ENCODE measurements at regions not wholly inside any gene's neighbourhood (a gene's known extent, or its start where the extent isn't known, plus 50 kb on each side); places are given as distances from the start of the nearest gene placed in this dataset.

DNA sequence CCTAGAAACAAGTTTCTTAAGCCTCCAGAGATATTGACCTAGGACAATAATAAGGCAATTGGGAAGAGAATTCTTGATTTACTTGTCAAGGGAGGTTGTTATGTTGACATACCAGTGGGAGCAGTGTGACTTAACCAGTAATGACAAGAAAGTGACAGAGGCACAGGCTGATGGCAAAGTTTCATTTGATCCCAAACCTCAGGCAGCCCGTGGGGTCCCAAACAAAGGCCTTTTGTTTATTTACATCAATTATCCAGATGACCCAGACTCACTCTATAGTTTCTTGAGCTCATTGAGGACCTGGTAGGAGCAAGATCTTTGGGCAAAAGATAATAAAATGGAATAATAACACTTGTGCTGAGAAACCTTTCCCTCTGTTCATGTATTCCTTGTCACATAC, 336.8 kb downstream of the ARL6IP6 start:
- Histone ChIP-seq H3K36me3 (replicated peaks) (no peaks in the 10 kb centered on the region), H3K27ac (no peak overlapping the region), H3K4me3 (ENCODE audit: low read depth, low read length) (no peak overlapping the region), H3K27me3 (replicated peaks) (no peaks in the 10 kb centered on the region)
- no peak for DNase-seq
- in situ Hi-C loops (cut with HindIII; ENCODE audit: low pct_ligation_motif_present, low sequenced_read_pairs) = no loop called here
- TF ChIP-seq, protein P1, sequence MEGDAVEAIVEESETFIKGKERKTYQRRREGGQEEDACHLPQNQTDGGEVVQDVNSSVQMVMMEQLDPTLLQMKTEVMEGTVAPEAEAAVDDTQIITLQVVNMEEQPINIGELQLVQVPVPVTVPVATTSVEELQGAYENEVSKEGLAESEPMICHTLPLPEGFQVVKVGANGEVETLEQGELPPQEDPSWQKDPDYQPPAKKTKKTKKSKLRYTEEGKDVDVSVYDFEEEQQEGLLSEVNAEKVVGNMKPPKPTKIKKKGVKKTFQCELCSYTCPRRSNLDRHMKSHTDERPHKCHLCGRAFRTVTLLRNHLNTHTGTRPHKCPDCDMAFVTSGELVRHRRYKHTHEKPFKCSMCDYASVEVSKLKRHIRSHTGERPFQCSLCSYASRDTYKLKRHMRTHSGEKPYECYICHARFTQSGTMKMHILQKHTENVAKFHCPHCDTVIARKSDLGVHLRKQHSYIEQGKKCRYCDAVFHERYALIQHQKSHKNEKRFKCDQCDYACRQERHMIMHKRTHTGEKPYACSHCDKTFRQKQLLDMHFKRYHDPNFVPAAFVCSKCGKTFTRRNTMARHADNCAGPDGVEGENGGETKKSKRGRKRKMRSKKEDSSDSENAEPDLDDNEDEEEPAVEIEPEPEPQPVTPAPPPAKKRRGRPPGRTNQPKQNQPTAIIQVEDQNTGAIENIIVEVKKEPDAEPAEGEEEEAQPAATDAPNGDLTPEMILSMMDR (IDR thresholded peaks at IDR 0.05; ENCODE audit: low read depth, low read length, missing control alignments) = no peak

DNA sequence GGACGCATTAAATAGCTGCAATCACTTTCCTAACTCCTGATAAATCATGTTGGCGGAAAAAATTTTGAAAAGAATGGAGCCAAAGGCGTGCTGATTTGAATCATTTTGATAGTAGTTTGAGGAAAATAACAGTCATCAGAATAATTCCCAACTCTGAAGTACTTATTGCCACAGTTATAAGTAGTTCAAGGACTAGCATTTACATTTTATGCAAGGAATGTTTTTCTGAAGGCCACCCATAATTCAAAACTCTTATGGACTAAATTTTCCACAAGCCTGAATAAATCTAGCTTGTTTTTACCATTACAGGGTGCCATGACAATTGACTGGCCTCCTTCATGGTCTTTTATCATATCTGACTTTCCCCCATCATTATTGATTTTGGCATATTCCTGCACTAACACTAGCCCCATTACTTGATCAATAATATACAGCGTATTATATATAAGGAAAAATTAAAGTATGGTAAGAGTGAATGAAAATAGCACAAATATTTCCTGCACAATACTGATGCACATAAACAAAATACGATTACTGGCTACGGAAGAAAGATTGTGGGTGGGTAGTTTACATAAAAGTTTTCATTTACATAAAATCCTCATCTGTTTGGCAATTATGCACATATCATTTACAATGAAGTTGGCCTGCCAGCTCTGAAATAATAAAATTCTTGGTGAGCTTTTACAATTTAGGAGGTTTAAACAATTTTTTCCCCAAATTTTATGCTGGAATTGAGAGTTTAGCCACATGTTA, 334.6 kb downstream of the ARL6IP6 start:
- Histone ChIP-seq H3K36me3 (replicated peaks) (no peaks in the 10 kb centered on the region), H3K27me3 (replicated peaks) (no peaks in the 10 kb centered on the region), H3K27ac (no peak overlapping the region), H3K4me3 (ENCODE audit: low read depth, low read length) (no peak overlapping the region)
- in situ Hi-C loops (cut with HindIII; ENCODE audit: low pct_ligation_motif_present, low sequenced_read_pairs) = no loop called here
- no peak for DNase-seq
- TF ChIP-seq, protein P1 (IDR thresholded peaks at IDR 0.05; ENCODE audit: low read depth, low read length, missing control alignments) = no peak

DNA sequence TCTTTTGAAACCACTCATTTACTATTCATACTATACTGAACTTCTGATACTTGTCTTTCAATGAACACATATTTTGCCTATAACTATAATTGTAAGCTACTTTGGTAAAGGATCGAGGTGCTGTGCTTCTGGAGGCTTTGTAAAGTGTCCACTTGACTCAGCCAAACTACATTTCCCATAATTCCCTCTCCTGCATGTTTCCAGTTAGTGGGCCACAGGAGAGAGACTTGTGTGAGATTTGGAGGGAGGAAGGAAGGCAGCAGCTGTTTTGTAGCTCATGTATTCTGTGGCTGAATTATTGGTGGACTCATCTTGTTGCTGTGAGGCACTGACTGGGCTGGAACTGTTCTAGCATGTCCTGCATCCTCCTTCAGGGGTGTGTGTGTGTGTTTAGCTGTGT, 328.8 kb downstream of the ARL6IP6 start:
- H3K27me3 ChIP-seq (replicated peaks) = no peaks in the 10 kb centered on the region
- TF ChIP-seq, protein P1 (IDR thresholded peaks at IDR 0.05; ENCODE audit: low read depth, low read length, missing control alignments) = no peak
- no peak overlapping the region for H3K4me3 ChIP-seq (ENCODE audit: low read depth, low read length)
- DNase-seq = no peak
- H3K36me3 ChIP-seq (replicated peaks) = no peaks in the 10 kb centered on the region
- H3K27ac ChIP-seq = no peak overlapping the region
- in situ Hi-C loops (cut with HindIII; ENCODE audit: low pct_ligation_motif_present, low sequenced_read_pairs) = no loop called here

DNA sequence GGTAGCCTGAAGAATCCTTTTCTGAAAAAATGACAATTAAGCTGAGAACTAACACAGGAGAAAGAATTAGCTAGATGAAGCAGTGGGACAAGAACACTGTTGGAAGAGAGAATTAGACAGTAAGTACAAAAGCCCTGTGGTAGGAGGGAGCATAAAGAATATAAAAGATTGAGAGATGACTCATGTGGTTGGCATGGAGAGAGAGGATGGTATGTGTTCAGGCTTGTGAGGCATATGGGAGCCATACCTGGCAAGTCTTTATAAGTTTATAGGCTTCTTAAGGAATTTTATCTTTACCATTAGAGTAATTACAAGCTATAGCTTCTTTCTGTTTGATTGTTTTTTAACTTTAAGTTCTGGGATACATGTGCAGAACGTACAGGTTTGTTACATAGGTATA, 325.0 kb downstream of the ARL6IP6 start:
- H3K27ac ChIP-seq = no peak overlapping the region
- no peak overlapping the region for H3K4me3 ChIP-seq (ENCODE audit: low read depth, low read length)
- H3K27me3 ChIP-seq (replicated peaks) = no peaks in the 10 kb centered on the region
- in situ Hi-C loops (cut with HindIII; ENCODE audit: low pct_ligation_motif_present, low sequenced_read_pairs) = no loop called here
- H3K36me3 ChIP-seq (replicated peaks) = no peaks in the 10 kb centered on the region
- DNase-seq = no peak
- TF ChIP-seq, protein P1 (IDR thresholded peaks at IDR 0.05; ENCODE audit: low read depth, low read length, missing control alignments) = no peak

DNA sequence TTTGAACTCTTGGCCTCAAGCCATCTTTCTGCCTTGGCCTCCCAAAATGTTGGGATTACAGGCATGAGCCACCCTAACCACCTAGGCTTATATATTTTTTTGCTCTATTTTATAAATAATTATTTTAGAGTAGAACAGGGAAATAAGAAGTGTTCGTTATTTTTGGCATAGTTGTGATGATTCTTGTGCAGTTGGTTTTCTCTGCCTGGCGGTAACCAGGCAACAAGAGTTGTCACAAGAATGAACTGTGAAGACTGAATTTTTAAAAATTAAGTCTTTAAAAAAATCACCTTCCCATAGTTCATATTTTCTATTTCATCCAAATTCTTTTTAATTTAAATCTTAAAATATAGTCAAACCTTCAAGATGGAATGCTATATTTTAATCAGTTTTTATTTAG, 310.2 kb downstream of the ARL6IP6 start:
- in situ Hi-C loops (cut with HindIII; ENCODE audit: low pct_ligation_motif_present, low sequenced_read_pairs) = no loop called here
- Histone ChIP-seq H3K27ac (no peak overlapping the region), H3K36me3 (replicated peaks) (no peaks in the 10 kb centered on the region), H3K27me3 (replicated peaks) (no peaks in the 10 kb centered on the region), H3K4me3 (ENCODE audit: low read depth, low read length) (no peak overlapping the region)
- TF ChIP-seq, protein P1 (IDR thresholded peaks at IDR 0.05; ENCODE audit: low read depth, low read length, missing control alignments) = no peak
- DNase-seq = no peak

DNA sequence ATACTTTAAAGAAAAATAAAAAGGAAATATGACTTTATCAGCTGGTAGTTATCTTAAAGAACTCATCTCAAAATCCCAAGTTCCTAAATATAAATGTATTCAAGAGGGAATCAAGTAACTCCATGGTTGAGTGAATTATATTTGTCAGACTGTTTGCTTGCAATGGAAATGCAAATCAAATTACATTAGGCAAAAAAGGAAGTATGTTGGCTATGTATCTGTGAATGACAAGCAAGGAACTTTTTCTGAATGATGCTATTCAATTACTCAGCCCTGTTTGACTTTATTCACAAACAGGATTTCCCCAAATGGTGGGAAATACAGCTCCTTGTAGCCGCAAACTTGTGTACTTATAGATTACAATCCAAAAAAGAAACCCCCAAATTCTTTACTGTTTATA, 309.1 kb downstream of the ARL6IP6 start:
- H3K27me3 ChIP-seq (replicated peaks) = no peaks in the 10 kb centered on the region
- no peak for DNase-seq
- no peak overlapping the region for H3K27ac ChIP-seq
- TF ChIP-seq, protein P1 (IDR thresholded peaks at IDR 0.05; ENCODE audit: low read depth, low read length, missing control alignments) = no peak
- in situ Hi-C loops (cut with HindIII; ENCODE audit: low pct_ligation_motif_present, low sequenced_read_pairs) = no loop called here
- H3K36me3 ChIP-seq (replicated peaks) = no peaks in the 10 kb centered on the region
- H3K4me3 ChIP-seq (ENCODE audit: low read depth, low read length) = no peak overlapping the region

Data from brain microvascular endothelial cell (primary cell).